Suprapubic skin (tissue), 4 donors: ENCODE measurements at regions not wholly inside any gene's neighbourhood (a gene's known extent, or its start where the extent isn't known, plus 50 kb on each side); places are given as distances from the start of the nearest gene placed in this dataset.

Experiments used
- DNase-seq, 2 donors: peaks; one replicate each; pipeline ENCODE4 v3.0.0-alpha.2; 2019; ENCODE audit warnings: low spot score in 2 of 2
- H3K27ac ChIP-seq: fragments of 200-600 bp; sonication (generic); one replicate; pipeline ENCODE4 v1.5.1; 2019
- H3K27me3 ChIP-seq: fragments of 200-600 bp; sonication (generic); one replicate; pipeline ENCODE4 v1.5.1; 2019
- H3K36me3 ChIP-seq: fragments of 200-600 bp; sonication (generic); one replicate; pipeline ENCODE4 v1.5.1; 2019
- H3K4me1 ChIP-seq: fragments of 200-600 bp; sonication (generic); one replicate; pipeline ENCODE4 v1.5.1; 2019
- H3K4me3 ChIP-seq: fragments of 200-600 bp; sonication (generic); one replicate; pipeline ENCODE4 v1.5.1; 2019; ENCODE audit warnings: mild to moderate bottlenecking
- H3K9me3 ChIP-seq: fragments of 200-600 bp; sonication (generic); one replicate; pipeline ENCODE4 v1.5.1; 2019
- CTCF ChIP-seq, 2 donors: fragments of 200-600 bp in 1 of 2; fragments of 450-650 bp in 1 of 2; sonication (generic) in 1 of 2; IDR thresholded peaks; one replicate each; pipeline ENCODE4 v1.5.1; 2016 to 2019; ENCODE audit warnings: antibody characterized with exemption in 2 of 2, mild to moderate bottlenecking in 1 of 2, moderate library complexity in 1 of 2
- EP300 ChIP-seq: sonication (generic); formaldehyde crosslinking; IDR thresholded peaks from one replicate; pipeline ENCODE4 v1.6.1; 2017; ENCODE audit warnings: antibody characterized with exemption
- POLR2A ChIP-seq, 2 donors: fragments of 450-650 bp; IDR thresholded peaks; one replicate each; pipeline ENCODE4 v1.6.1; 2017; ENCODE audit warnings: antibody characterized with exemption in 2 of 2, mild to moderate bottlenecking in 2 of 2, moderate library complexity in 2 of 2
- POLR2AphosphoS5 ChIP-seq, 3 donors: sonication (generic); formaldehyde crosslinking; IDR thresholded peaks; one replicate each; pipeline ENCODE4 v1.6.1; 2017; ENCODE audit warnings: antibody characterized with exemption in 3 of 3
- WGBS: methylation state at CpG from one replicate; pipeline ENCODE4 v1.1.5; 2018; 5-methylcytosine and 5-hydroxymethylcytosine counted together

DNA sequence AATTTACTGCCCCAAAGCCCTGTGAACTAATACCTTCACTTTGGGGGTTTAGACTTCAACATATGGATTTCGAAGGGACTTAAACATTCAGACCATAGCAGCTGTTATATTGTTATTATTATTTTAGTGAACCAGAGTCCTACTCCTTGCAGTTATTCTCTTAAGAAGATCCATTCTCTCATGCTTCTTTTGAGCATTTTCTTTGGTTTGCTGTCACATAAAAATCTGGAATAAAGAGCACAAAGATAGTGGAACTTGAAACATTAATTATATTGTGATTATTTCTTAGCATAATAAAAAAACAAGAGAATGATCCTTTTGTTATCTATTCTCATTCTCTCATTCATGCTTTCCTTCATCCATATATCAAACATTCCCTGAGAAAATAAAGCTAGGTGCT lies 166.4 kb upstream of the GBE1 start:
- WGBS: 100% methylated on average over 1 of the region's 1 CpG
- Histone ChIP-seq H3K4me1 (no peaks in the 10 kb centered on the region), H3K27ac (no peak overlapping the region), H3K4me3 (no peak overlapping the region), H3K27me3 (no peaks in the 10 kb centered on the region), H3K9me3 (no peaks in the 10 kb centered on the region), H3K36me3 (no peaks in the 10 kb centered on the region)
- TF ChIP-seq EP300: no peak
- no peak for TF ChIP-seq POLR2A (IDR thresholded peaks at IDR 0.05)
- TF ChIP-seq POLR2AphosphoS5 (IDR thresholded peaks at IDR 0.05): no peak
- no peak for TF ChIP-seq CTCF (IDR thresholded peaks at IDR 0.05)
- DNase-seq: no peak

- no peak for DNase-seq
- H3K4me3 ChIP-seq: no peak overlapping the region
- no peak for TF ChIP-seq CTCF (IDR thresholded peaks at IDR 0.05)
Measured at GRCh38 chr3:81925385-81925784, 163.9 kb upstream of the GBE1 start.

DNA sequence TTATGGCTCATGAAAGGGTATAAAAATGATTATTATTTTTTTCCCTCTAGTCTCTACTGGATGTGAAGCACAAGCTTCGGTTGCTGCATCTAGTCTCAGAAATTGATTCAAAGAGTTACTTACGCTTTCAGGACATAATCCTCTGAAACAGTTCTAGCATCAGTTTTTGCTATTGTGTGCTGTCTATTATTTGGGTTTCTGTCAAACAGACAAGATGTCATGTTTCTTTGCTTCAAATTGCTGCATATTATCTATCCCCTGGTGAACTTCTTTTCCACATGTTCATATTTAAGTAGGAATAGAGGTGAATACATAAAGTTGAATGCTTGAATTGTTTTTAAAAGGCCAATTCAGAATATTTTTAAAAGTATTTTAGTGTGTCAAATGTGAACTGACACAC lies 161.6 kb upstream of the GBE1 start:
- no peaks in the 10 kb centered on the region for H3K27me3 ChIP-seq
- no peak overlapping the region for H3K27ac ChIP-seq
- no peak for TF ChIP-seq POLR2A (IDR thresholded peaks at IDR 0.05)
- no peak for TF ChIP-seq CTCF (IDR thresholded peaks at IDR 0.05)
- no peaks in the 10 kb centered on the region for H3K4me1 ChIP-seq
- WGBS: 87% methylated on average over 2 of the region's 2 CpGs
- H3K4me3 ChIP-seq: no peak overlapping the region
- no peaks in the 10 kb centered on the region for H3K36me3 ChIP-seq
- no peak for DNase-seq
- H3K9me3 ChIP-seq: no peaks in the 10 kb centered on the region

More at GRCh38 chr3:81925385-81925784, 163.9 kb upstream of the GBE1 start:
- no peak overlapping the region for H3K27ac ChIP-seq
- no peaks in the 10 kb centered on the region for H3K36me3 ChIP-seq
- no peaks in the 10 kb centered on the region for H3K4me1 ChIP-seq
- no peaks in the 10 kb centered on the region for H3K27me3 ChIP-seq
- H3K9me3 ChIP-seq: no peaks in the 10 kb centered on the region

GRCh38 chr3:81922404-81922803 lies 161.0 kb upstream of the GBE1 start:
- no peaks in the 10 kb centered on the region for H3K4me1 ChIP-seq
- no peak for TF ChIP-seq CTCF (IDR thresholded peaks at IDR 0.05)
- TF ChIP-seq POLR2A (IDR thresholded peaks at IDR 0.05): no peak
- TF ChIP-seq POLR2AphosphoS5 (IDR thresholded peaks at IDR 0.05): no peak
- no peak for TF ChIP-seq EP300
- no peak overlapping the region for H3K4me3 ChIP-seq
- H3K27me3 ChIP-seq: no peaks in the 10 kb centered on the region
- no peaks in the 10 kb centered on the region for H3K9me3 ChIP-seq
- no peaks in the 10 kb centered on the region for H3K36me3 ChIP-seq
- H3K27ac ChIP-seq: no peak overlapping the region
- 91% methylated on average over 1 of the region's 1 CpG for WGBS
- no peak for DNase-seq

DNA sequence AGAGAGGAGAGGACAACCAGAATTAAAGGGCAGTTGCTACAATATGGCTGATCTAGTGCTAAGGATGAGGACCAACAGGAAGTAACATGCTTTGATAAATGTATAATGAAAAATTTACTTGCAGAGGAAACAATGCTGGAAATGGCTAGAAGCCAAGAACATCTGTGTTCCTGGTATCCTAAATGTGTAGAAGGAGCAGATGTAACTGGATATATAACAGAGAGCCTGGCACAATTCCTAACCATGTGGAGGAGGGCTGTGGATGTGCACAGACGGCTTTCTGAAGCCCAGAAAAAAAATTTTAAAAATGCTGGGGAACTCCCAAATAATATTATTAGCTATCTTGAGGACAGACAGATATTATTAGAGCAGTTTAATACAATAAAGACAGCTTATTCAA lies 159.4 kb upstream of the GBE1 start:
- no peaks in the 10 kb centered on the region for H3K9me3 ChIP-seq
- H3K4me1 ChIP-seq: no peaks in the 10 kb centered on the region
- H3K27me3 ChIP-seq: no peaks in the 10 kb centered on the region
- DNase-seq: no peak
- 14% methylated on average over 1 of the region's 1 CpG for WGBS
- no peak overlapping the region for H3K4me3 ChIP-seq
- no peak overlapping the region for H3K27ac ChIP-seq
- no peaks in the 10 kb centered on the region for H3K36me3 ChIP-seq
- TF ChIP-seq EP300 (no peak), POLR2A (IDR thresholded peaks at IDR 0.05) (no peak), POLR2AphosphoS5 (IDR thresholded peaks at IDR 0.05) (no peak), CTCF (IDR thresholded peaks at IDR 0.05) (no peak)
